HG02610 (cell line): ENCODE measurements at regions not wholly inside any gene's neighbourhood (a gene's known extent, or its start where the extent isn't known, plus 50 kb on each side); places are given as distances from the start of the nearest gene placed in this dataset.
A peak's percentile ranks its signal among the peaks of the same experiment; 100 is the strongest.
"Not testable (repeated sequence)": the region's sequence is repeated elsewhere in the genome, so short reads cannot be mapped to it uniquely, and the experiment has no call there.

ENCODE experiments used
- ATAC-seq: cut with Tn5 transposase; IDR thresholded peaks from one replicate; pipeline ENCODE4 v1.9.1; 2021; ENCODE audit warnings: mild to moderate bottlenecking, moderate library complexity; ENCODE audit not compliant: unreplicated experiment

- no peak for ATAC-seq
These were observed 157.8 kb downstream of the PDCD6IP start for GRCh38 chr3:33956206-33956605.

GRCh38 chr3:33956776-33957175, 158.3 kb downstream of the PDCD6IP start:
- no peak for ATAC-seq

GRCh38 chr3:33957176-33957575, 158.7 kb downstream of the PDCD6IP start:
- ATAC-seq = no peak

- no peak for ATAC-seq
These were observed 160.2 kb downstream of the PDCD6IP start for GRCh38 chr3:33958661-33959060.

- ATAC-seq = no peak
These were observed 164.0 kb downstream of the PDCD6IP start for GRCh38 chr3:33962396-33962795.

GRCh38 chr3:33970180-33970579, 171.8 kb downstream of the PDCD6IP start:
- not testable (repeated sequence) for ATAC-seq

GRCh38 chr3:33971055-33971454, 172.6 kb downstream of the PDCD6IP start:
- no peak for ATAC-seq

GRCh38 chr3:33975463-33975862, 177.0 kb downstream of the PDCD6IP start:
- ATAC-seq = no peak

- no peak for ATAC-seq
These were observed 178.8 kb downstream of the PDCD6IP start for GRCh38 chr3:33977227-33977626.

- peak; percentile 44 for ATAC-seq
These were observed 181.8 kb downstream of the PDCD6IP start for GRCh38 chr3:33980252-33980651.

GRCh38 chr3:33982269-33982798, 183.9 kb downstream of the PDCD6IP start:
- ATAC-seq = no peak

- ATAC-seq = not testable (repeated sequence)
These were observed 184.5 kb downstream of the PDCD6IP start for GRCh38 chr3:33982949-33983348.

- ATAC-seq = no peak
These were observed 190.8 kb downstream of the PDCD6IP start for GRCh38 chr3:33989229-33989628.

- no peak for ATAC-seq
These were observed 193.2 kb downstream of the PDCD6IP start for GRCh38 chr3:33991673-33992072.

GRCh38 chr3:33993631-33994030, 195.2 kb downstream of the PDCD6IP start:
- ATAC-seq = no peak

- ATAC-seq = no peak
These were observed 196.1 kb downstream of the PDCD6IP start for GRCh38 chr3:33994568-33994967.

GRCh38 chr3:34000301-34000700, 201.9 kb downstream of the PDCD6IP start:
- no peak for ATAC-seq

- ATAC-seq = no peak
These were observed 202.6 kb downstream of the PDCD6IP start for GRCh38 chr3:34001022-34001421.

GRCh38 chr3:34001990-34002389, 203.6 kb downstream of the PDCD6IP start:
- no peak for ATAC-seq

GRCh38 chr3:34002569-34003100, 204.2 kb downstream of the PDCD6IP start:
- no peak for ATAC-seq

GRCh38 chr3:34005886-34006285, 207.5 kb downstream of the PDCD6IP start:
- no peak for ATAC-seq

GRCh38 chr3:34008191-34008590, 209.8 kb downstream of the PDCD6IP start:
- ATAC-seq = peak; percentile 80
